Type B pancreatic cell (in vitro differentiated cells): ENCODE measurements at regions not wholly inside any gene's neighbourhood (a gene's known extent, or its start where the extent isn't known, plus 50 kb on each side); places are given as distances from the start of the nearest gene placed in this dataset.
"Not testable (repeated sequence)": the region's sequence is repeated elsewhere in the genome, so short reads cannot be mapped to it uniquely, and the experiment has no call there.

Source experiments
- DNase-seq: peaks from one replicate; pipeline ENCODE4 v3.0.0; 2021; ENCODE audit warnings: mixed read lengths; ENCODE audit not compliant: unreplicated experiment; ENCODE audit errors: extremely low spot score
- H3K27ac Mint-ChIP-seq: 2 replicates; pipeline ENCODE4 v1.8.0; 2021; ENCODE audit warnings: mild to moderate bottlenecking, mixed read lengths
- H3K27me3 Mint-ChIP-seq: 2 replicates; pipeline ENCODE4 v1.8.0; 2021; ENCODE audit warnings: mixed read lengths
- H3K36me3 Mint-ChIP-seq: 2 replicates; pipeline ENCODE4 v1.8.0; 2021; ENCODE audit warnings: mixed read lengths
- H3K4me1 Mint-ChIP-seq: one replicate; pipeline ENCODE4 v1.8.0; 2021; ENCODE audit warnings: mixed read lengths; ENCODE audit not compliant: unreplicated experiment
- H3K4me3 Mint-ChIP-seq: 2 replicates; pipeline ENCODE4 v1.8.0; 2021; ENCODE audit warnings: mild to moderate bottlenecking, mixed read lengths
- H3K9me3 Mint-ChIP-seq: 2 replicates; pipeline ENCODE4 v1.8.0; 2021; ENCODE audit warnings: mixed read lengths
- TF ChIP-seq, protein P1 (sequence below): fragments of 200-600 bp; sonication (generic); conservative IDR thresholded peaks from 2 replicates; pipeline ENCODE4 v1.5.0; 2021; ENCODE audit warnings: antibody characterized with exemption, mild to moderate bottlenecking

DNA sequence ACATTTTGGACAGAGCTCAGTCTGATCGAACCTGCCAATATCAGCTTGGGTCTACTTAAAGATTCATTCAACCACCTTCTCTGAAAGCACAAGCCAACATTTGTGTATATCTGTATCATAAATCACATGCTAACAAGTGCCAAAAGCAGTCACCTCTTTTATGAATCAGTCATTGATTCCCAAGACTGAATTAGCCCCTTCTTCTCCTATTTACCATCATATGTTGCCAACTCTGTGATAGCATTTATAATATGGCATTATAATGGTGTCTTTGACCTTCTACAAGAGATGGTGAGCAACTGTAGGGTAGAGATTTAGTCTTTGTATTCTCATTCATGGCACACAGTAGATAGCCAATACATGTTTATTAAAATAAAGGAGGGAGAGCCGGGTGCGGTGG, 61.4 kb downstream of the DDX53 start:
- Mint-ChIP-seq H3K27me3 (no peaks in the 10 kb centered on the region), H3K27ac (no peak overlapping the region), H3K4me1 (no peaks in the 10 kb centered on the region), H3K36me3 (no peaks in the 10 kb centered on the region), H3K9me3 (peaks cover 8% of the 10 kb centered on the region), H3K4me3 (no peak overlapping the region)
- TF ChIP-seq, protein P1, sequence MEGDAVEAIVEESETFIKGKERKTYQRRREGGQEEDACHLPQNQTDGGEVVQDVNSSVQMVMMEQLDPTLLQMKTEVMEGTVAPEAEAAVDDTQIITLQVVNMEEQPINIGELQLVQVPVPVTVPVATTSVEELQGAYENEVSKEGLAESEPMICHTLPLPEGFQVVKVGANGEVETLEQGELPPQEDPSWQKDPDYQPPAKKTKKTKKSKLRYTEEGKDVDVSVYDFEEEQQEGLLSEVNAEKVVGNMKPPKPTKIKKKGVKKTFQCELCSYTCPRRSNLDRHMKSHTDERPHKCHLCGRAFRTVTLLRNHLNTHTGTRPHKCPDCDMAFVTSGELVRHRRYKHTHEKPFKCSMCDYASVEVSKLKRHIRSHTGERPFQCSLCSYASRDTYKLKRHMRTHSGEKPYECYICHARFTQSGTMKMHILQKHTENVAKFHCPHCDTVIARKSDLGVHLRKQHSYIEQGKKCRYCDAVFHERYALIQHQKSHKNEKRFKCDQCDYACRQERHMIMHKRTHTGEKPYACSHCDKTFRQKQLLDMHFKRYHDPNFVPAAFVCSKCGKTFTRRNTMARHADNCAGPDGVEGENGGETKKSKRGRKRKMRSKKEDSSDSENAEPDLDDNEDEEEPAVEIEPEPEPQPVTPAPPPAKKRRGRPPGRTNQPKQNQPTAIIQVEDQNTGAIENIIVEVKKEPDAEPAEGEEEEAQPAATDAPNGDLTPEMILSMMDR: no peak
- no peak for DNase-seq

GRCh38 chrX:23062359-23062758, 62.6 kb downstream of the DDX53 start:
- TF ChIP-seq, protein P1: no peak
- Mint-ChIP-seq H3K36me3 (no peaks in the 10 kb centered on the region), H3K4me1 (no peaks in the 10 kb centered on the region), H3K27ac (no peak overlapping the region), H3K9me3 (peaks cover 8% of the 10 kb centered on the region), H3K27me3 (no peaks in the 10 kb centered on the region), H3K4me3 (no peak overlapping the region)
- no peak for DNase-seq

GRCh38 chrX:23066588-23067281, 67.0 kb downstream of the DDX53 start:
- no peaks in the 10 kb centered on the region for H3K27me3 Mint-ChIP-seq

DNA sequence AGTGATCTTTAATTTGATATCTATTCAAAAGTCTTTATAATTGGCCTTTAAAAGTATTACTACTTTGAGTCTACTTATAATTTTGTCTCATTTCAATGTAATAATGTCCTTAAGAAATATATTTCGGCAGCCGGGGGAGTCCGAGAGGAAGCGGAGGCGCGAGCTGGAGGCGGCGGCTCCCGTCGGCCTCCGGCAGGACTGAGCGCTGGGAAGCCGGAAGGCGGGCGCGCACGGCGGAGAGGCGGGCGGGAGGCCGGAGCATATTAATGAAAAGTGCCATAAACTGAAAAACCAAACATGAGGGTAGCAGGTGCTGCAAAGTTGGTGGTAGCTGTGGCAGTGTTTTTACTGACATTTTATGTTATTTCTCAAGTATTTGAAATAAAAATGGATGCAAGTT, 75.7 kb downstream of the DDX53 start:
- not testable (repeated sequence) for H3K27ac Mint-ChIP-seq, H3K4me3 Mint-ChIP-seq, H3K36me3 Mint-ChIP-seq, DNase-seq, H3K27me3 Mint-ChIP-seq, H3K9me3 Mint-ChIP-seq, H3K4me1 Mint-ChIP-seq

More at GRCh38 chrX:23066588-23067281, 67.0 kb downstream of the DDX53 start:
- no peak for DNase-seq
- Mint-ChIP-seq H3K4me3 (no peak overlapping the region), H3K4me1 (no peaks in the 10 kb centered on the region), H3K36me3 (no peaks in the 10 kb centered on the region), H3K27ac (no peak overlapping the region), H3K9me3 (peaks cover 8% of the 10 kb centered on the region)
- TF ChIP-seq, protein P1: no peak

DNA sequence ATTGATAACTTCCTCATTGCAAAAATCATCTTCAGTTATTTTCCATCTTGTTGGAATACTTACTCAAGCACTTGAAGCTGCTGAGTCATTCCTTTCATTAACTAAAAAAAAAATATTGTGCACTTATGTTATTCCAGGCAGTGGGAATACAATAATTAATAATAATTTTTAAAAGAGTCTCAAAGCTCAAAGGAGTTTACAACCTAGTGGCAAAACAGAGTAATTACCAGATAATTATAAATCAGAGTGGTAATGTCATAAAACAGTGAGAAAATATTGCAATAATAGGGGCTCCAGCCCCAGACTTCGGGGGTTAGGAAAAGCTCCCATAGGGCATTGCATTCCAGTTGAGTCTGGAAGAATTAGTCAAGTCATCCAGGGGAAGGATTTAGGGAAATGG, 79.6 kb downstream of the DDX53 start:
- Mint-ChIP-seq H3K27me3 (no peaks in the 10 kb centered on the region), H3K4me1 (no peaks in the 10 kb centered on the region), H3K36me3 (no peaks in the 10 kb centered on the region), H3K4me3 (no peak overlapping the region), H3K9me3 (peaks cover 4% of the 10 kb centered on the region), H3K27ac (no peak overlapping the region)
- DNase-seq: no peak
- TF ChIP-seq, protein P1: peak; percentile 50

GRCh38 chrX:23100826-23101225, 101.1 kb downstream of the DDX53 start:
- DNase-seq: no peak
- Mint-ChIP-seq H3K36me3 (no peaks in the 10 kb centered on the region), H3K4me1 (no peaks in the 10 kb centered on the region), H3K27me3 (no peaks in the 10 kb centered on the region), H3K27ac (no peak overlapping the region), H3K9me3 (peaks cover 7% of the 10 kb centered on the region), H3K4me3 (no peak overlapping the region)
- TF ChIP-seq, protein P1: no peak
